ENCODE measurements at regions not wholly inside any gene's neighbourhood (a gene's known extent, or its start where the extent isn't known, plus 50 kb on each side); places are given as distances from the start of the nearest gene placed in this dataset.

DNA sequence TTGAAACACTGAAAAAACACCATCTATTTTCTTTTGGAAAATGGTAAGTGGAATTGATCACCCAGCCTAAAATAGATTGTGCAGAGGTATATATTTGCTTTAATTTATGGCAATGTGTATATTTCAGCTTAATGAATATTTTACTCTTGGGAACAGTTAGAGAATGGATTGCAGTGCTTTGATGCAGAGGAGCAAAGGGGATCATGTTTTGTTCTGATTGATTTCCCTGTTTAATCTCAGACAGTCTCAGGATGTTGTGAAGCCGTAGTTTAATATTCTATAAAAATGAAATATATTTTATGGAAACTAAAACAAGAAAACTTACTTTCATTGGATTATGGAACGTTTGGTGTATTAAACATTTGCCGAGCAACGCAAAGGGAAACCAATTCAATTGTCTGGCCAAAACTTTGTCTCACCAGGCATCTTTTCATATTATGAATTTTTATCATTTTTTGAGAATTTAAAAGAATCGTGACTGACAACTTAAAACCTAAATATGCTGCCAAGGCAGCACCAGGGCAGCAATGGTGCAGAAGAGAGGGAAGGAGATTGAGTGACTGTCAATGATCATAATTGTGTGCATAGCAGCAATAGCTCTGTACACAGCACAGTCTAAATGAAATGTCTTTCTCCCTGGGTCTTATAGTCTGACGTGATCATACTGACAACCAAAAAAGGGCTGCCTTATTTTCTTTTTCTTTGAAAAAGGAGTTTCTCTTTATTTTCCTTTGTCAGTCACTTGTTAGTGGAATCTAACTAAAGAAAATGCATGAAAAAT is 105.5 kb upstream of the EPHA7 start:
- peaks cover 0 to 1% (median 0%) of the 10 kb centered on the region in 5 experiments for H3K9me3 ChIP-seq (ENCODE audit: control extremely low read depth in 1 of 5, control insufficient read depth in 4 of 5, insufficient read depth in 2 of 5, low read depth in 1 of 5, low read length in 4 of 5)
- H3K36me3 ChIP-seq (ENCODE audit: control insufficient read depth in 4 of 4, insufficient read depth in 4 of 4, low read length in 3 of 4) = no peaks in the 10 kb centered on the region
- H3K4me1 ChIP-seq (ENCODE audit: control extremely low read depth in 1 of 4, control insufficient read depth in 4 of 4, insufficient read depth in 4 of 4, low read length in 3 of 4) = no peaks in the 10 kb centered on the region
- no CpG with 5 or more reads among the region's 6 CpGs for WGBS (ENCODE audit: insufficient coverage)
- H3K4me3 ChIP-seq (ENCODE audit: control insufficient read depth in 1 of 7, extremely low read depth in 1 of 7, insufficient read depth in 4 of 7, low read depth in 2 of 7, low read length in 6 of 7) = no peak overlapping the region
- H3K27me3 ChIP-seq (replicated peaks in 2 of 5; ENCODE audit: control insufficient read depth in 4 of 5, insufficient read depth in 5 of 5, low read length in 4 of 5) = no peaks in the 10 kb centered on the region
- POLR2A ChIA-PET = interaction anchor here (0.6 kb wide), 1 partner anchor 17 kb away, joined by 3 read pairs; no protein-coding TSS in a partner anchor
- no peak for DNase-seq
- CTCF ChIA-PET = no interaction called here
- no peak overlapping the region for H3K27ac ChIP-seq (ENCODE audit: insufficient read depth in 1 of 2, low read depth in 1 of 2, low read length in 2 of 2, poor library complexity in 1 of 2, severe bottlenecking in 2 of 2)

DNA sequence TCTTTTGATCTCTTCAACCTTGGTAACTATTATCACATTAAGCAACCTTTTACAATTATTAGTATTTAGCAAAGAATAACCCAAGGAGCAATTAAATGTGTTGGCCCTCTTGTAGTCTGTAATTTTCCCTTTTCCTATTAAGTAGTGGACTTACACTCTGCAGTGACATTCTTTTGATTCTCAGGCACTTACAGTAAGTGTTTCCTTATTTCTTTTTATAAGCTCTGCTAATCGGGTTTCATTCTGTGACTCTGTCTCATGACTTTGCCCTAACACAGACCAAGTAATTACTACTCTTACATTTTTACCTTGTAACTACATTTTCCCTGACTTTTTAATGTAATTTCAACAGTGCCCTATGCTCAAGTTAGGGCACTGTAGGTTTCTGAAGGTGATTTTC is 104.0 kb upstream of the EPHA7 start:
- Histone ChIP-seq H3K36me3 (ENCODE audit: control insufficient read depth in 4 of 4, insufficient read depth in 4 of 4, low read length in 3 of 4) (no peaks in the 10 kb centered on the region), H3K27me3 (replicated peaks in 2 of 5; ENCODE audit: control insufficient read depth in 4 of 5, insufficient read depth in 5 of 5, low read length in 4 of 5) (no peaks in the 10 kb centered on the region), H3K27ac (ENCODE audit: insufficient read depth in 1 of 2, low read depth in 1 of 2, low read length in 2 of 2, poor library complexity in 1 of 2, severe bottlenecking in 2 of 2) (no peak overlapping the region), H3K4me1 (ENCODE audit: control extremely low read depth in 1 of 4, control insufficient read depth in 4 of 4, insufficient read depth in 4 of 4, low read length in 3 of 4) (no peaks in the 10 kb centered on the region), H3K4me3 (ENCODE audit: control insufficient read depth in 1 of 7, extremely low read depth in 1 of 7, insufficient read depth in 4 of 7, low read depth in 2 of 7, low read length in 6 of 7) (no peak overlapping the region), H3K9me3 (ENCODE audit: control extremely low read depth in 1 of 5, control insufficient read depth in 4 of 5, insufficient read depth in 2 of 5, low read depth in 1 of 5, low read length in 4 of 5) (peaks cover 0 to under 1% (median 0%) of the 10 kb centered on the region in 5 experiments)
- no peak for DNase-seq
- POLR2A ChIA-PET = no interaction called here
- WGBS (ENCODE audit: insufficient coverage) = 83% methylated on average over 1 of the region's 1 CpG
- CTCF ChIA-PET = no interaction called here

DNA sequence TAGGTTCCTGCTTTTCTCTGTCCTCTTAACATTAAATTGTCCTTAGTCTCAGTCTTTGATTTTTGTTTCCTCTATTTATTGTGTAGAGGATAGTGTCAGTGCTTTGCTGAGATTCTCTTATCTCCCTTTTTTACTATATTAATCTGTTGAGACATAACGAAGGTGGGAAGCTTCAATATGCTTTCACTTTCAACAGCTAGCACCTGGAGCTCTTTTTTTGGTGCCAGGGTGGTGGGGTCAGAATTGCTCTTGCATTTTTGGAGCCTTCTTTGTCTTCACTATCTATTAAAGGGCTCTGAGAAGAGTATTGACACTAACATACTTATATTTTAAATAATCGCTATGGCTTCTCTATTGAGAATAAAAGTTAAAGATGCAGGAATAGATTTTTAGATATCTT is 97.1 kb upstream of the EPHA7 start:
- Histone ChIP-seq H3K36me3 (ENCODE audit: control insufficient read depth in 4 of 4, insufficient read depth in 4 of 4, low read length in 3 of 4) (no peaks in the 10 kb centered on the region), H3K27ac (ENCODE audit: insufficient read depth in 1 of 2, low read depth in 1 of 2, low read length in 2 of 2, poor library complexity in 1 of 2, severe bottlenecking in 2 of 2) (no peak overlapping the region), H3K27me3 (replicated peaks in 2 of 5; ENCODE audit: control insufficient read depth in 4 of 5, insufficient read depth in 5 of 5, low read length in 4 of 5) (no peaks in the 10 kb centered on the region), H3K4me3 (ENCODE audit: control insufficient read depth in 1 of 7, extremely low read depth in 1 of 7, insufficient read depth in 4 of 7, low read depth in 2 of 7, low read length in 6 of 7) (no peak overlapping the region), H3K9me3 (ENCODE audit: control extremely low read depth in 1 of 5, control insufficient read depth in 4 of 5, insufficient read depth in 2 of 5, low read depth in 1 of 5, low read length in 4 of 5) (no peaks in the 10 kb centered on the region), H3K4me1 (ENCODE audit: control extremely low read depth in 1 of 4, control insufficient read depth in 4 of 4, insufficient read depth in 4 of 4, low read length in 3 of 4) (no peaks in the 10 kb centered on the region)
- no peak for DNase-seq
- POLR2A ChIA-PET = no interaction called here
- CTCF ChIA-PET = no interaction called here
- WGBS (ENCODE audit: insufficient coverage) = no CpG with 5 or more reads among the region's 2 CpGs

DNA sequence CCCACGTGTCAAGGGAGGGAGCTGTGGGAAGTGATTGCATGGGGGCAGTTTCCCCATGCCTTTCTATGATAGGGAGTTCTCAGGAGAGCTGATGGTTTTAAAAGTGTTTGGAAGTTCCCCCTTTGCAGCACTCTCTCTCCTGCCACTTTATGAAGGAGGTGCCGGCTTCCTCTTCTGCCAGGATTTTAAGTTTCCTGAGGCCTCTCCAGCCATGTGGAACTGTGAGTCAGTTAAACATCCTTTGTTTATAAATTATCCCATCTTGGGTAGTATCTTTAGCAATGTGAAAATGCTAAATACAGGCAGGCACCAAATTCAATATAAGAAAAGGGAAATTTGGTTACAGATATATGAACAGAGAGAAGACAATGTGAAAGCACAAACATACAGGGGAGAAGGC is 96.4 kb upstream of the EPHA7 start:
- Histone ChIP-seq H3K4me1 (ENCODE audit: control extremely low read depth in 1 of 4, control insufficient read depth in 4 of 4, insufficient read depth in 4 of 4, low read length in 3 of 4) (no peaks in the 10 kb centered on the region), H3K4me3 (ENCODE audit: control insufficient read depth in 1 of 7, extremely low read depth in 1 of 7, insufficient read depth in 4 of 7, low read depth in 2 of 7, low read length in 6 of 7) (no peak overlapping the region), H3K27me3 (replicated peaks in 2 of 5; ENCODE audit: control insufficient read depth in 4 of 5, insufficient read depth in 5 of 5, low read length in 4 of 5) (no peaks in the 10 kb centered on the region), H3K36me3 (ENCODE audit: control insufficient read depth in 4 of 4, insufficient read depth in 4 of 4, low read length in 3 of 4) (no peaks in the 10 kb centered on the region), H3K9me3 (ENCODE audit: control extremely low read depth in 1 of 5, control insufficient read depth in 4 of 5, insufficient read depth in 2 of 5, low read depth in 1 of 5, low read length in 4 of 5) (no peaks in the 10 kb centered on the region), H3K27ac (ENCODE audit: insufficient read depth in 1 of 2, low read depth in 1 of 2, low read length in 2 of 2, poor library complexity in 1 of 2, severe bottlenecking in 2 of 2) (no peak overlapping the region)
- no CpG with 5 or more reads among the region's 2 CpGs for WGBS (ENCODE audit: insufficient coverage)
- ChIA-PET POLR2A (no interaction called here), CTCF (no interaction called here)
- no peak for DNase-seq

DNA sequence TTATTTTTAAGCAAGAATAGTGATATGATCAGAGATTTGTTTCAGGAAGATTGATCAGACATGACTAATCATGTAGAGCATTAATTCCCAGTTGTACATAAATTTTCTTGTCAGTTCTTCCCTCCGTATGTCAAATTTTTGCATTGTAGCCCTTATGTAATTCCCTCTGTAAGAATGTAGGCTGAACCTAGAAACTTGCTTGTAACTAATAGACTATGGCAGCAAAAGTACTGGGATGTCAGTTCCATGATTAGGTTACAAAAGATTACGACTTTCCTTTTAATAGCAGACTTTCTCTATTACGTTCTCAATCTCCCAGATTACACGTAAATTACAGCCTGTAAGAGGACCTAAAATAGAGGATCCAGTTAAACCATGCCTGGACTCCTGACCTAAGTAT is 79.4 kb upstream of the EPHA7 start:
- peaks cover 0 to 2% (median 0%) of the 10 kb centered on the region in 5 experiments for H3K9me3 ChIP-seq (ENCODE audit: control extremely low read depth in 1 of 5, control insufficient read depth in 4 of 5, insufficient read depth in 2 of 5, low read depth in 1 of 5, low read length in 4 of 5)
- no peak for DNase-seq
- POLR2A ChIA-PET = no interaction called here
- no peak overlapping the region for H3K27ac ChIP-seq (ENCODE audit: insufficient read depth in 1 of 2, low read depth in 1 of 2, low read length in 2 of 2, poor library complexity in 1 of 2, severe bottlenecking in 2 of 2)
- no peaks in the 10 kb centered on the region for H3K4me1 ChIP-seq (ENCODE audit: control extremely low read depth in 1 of 4, control insufficient read depth in 4 of 4, insufficient read depth in 4 of 4, low read length in 3 of 4)
- H3K27me3 ChIP-seq (replicated peaks in 2 of 5; ENCODE audit: control insufficient read depth in 4 of 5, insufficient read depth in 5 of 5, low read length in 4 of 5) = no peaks in the 10 kb centered on the region
- no peak overlapping the region for H3K4me3 ChIP-seq (ENCODE audit: control insufficient read depth in 1 of 7, extremely low read depth in 1 of 7, insufficient read depth in 4 of 7, low read depth in 2 of 7, low read length in 6 of 7)
- CTCF ChIA-PET = no interaction called here
- H3K36me3 ChIP-seq (ENCODE audit: control insufficient read depth in 4 of 4, insufficient read depth in 4 of 4, low read length in 3 of 4) = no peaks in the 10 kb centered on the region
- WGBS (ENCODE audit: insufficient coverage) = 100% methylated on average over 2 of the region's 4 CpGs

DNA sequence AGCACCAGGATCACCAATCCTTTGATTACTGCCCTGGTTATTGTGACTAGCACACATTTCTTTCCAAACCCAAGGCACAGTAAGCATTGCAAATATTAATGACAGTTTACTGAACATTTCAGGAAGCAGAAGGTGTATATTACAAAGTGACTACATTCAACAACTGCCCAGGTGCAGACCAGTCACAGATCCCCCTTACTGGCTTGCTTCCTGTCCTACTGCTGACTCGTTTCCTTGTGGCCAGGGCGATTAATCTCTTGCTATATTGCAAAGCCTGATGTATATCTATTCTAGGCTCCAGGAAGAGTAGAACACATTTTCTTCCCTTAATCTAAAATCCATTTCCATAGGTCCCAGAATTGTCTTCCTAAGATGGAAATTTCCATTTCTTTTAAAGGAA is 77.2 kb upstream of the EPHA7 start:
- WGBS (ENCODE audit: insufficient coverage) = 18% methylated on average over 2 of the region's 2 CpGs
- Histone ChIP-seq H3K9me3 (ENCODE audit: control extremely low read depth in 1 of 5, control insufficient read depth in 4 of 5, insufficient read depth in 2 of 5, low read depth in 1 of 5, low read length in 4 of 5) (peaks cover 0 to 2% (median 0%) of the 10 kb centered on the region in 5 experiments), H3K36me3 (ENCODE audit: control insufficient read depth in 4 of 4, insufficient read depth in 4 of 4, low read length in 3 of 4) (no peaks in the 10 kb centered on the region), H3K4me3 (ENCODE audit: control insufficient read depth in 1 of 7, extremely low read depth in 1 of 7, insufficient read depth in 4 of 7, low read depth in 2 of 7, low read length in 6 of 7) (no peak overlapping the region), H3K27me3 (replicated peaks in 2 of 5; ENCODE audit: control insufficient read depth in 4 of 5, insufficient read depth in 5 of 5, low read length in 4 of 5) (no peaks in the 10 kb centered on the region), H3K4me1 (ENCODE audit: control extremely low read depth in 1 of 4, control insufficient read depth in 4 of 4, insufficient read depth in 4 of 4, low read length in 3 of 4) (no peaks in the 10 kb centered on the region), H3K27ac (ENCODE audit: insufficient read depth in 1 of 2, low read depth in 1 of 2, low read length in 2 of 2, poor library complexity in 1 of 2, severe bottlenecking in 2 of 2) (no peak overlapping the region)
- ChIA-PET CTCF (no interaction called here), POLR2A (no interaction called here)
- DNase-seq = no peak

DNA sequence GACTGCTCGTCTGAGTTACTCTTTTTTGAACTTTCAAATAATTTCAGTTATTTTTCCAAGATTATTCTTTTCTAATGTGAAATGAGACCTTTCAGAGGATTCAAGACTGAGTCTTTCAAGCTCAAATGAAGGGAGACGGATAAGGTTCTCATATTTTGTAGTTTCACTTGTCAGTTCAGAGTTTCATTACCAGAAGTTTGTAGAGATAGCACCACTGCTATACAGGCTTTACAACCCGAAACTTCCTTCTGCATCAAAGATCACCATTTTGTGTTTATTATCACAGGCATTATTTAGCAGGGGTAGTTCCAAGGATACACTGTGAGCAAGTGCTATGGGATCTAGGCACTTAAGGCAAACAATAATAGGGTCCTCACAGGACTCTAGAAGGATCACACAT is 74.7 kb upstream of the EPHA7 start:
- no peaks in the 10 kb centered on the region for H3K4me1 ChIP-seq (ENCODE audit: control extremely low read depth in 1 of 4, control insufficient read depth in 4 of 4, insufficient read depth in 4 of 4, low read length in 3 of 4)
- H3K9me3 ChIP-seq (ENCODE audit: control extremely low read depth in 1 of 5, control insufficient read depth in 4 of 5, insufficient read depth in 2 of 5, low read depth in 1 of 5, low read length in 4 of 5) = peaks cover 0 to 2% (median 0%) of the 10 kb centered on the region in 5 experiments
- no peak overlapping the region for H3K27ac ChIP-seq (ENCODE audit: insufficient read depth in 1 of 2, low read depth in 1 of 2, low read length in 2 of 2, poor library complexity in 1 of 2, severe bottlenecking in 2 of 2)
- no peak for DNase-seq
- H3K4me3 ChIP-seq (ENCODE audit: control insufficient read depth in 1 of 7, extremely low read depth in 1 of 7, insufficient read depth in 4 of 7, low read depth in 2 of 7, low read length in 6 of 7) = no peak overlapping the region
- POLR2A ChIA-PET = no interaction called here
- H3K27me3 ChIP-seq (replicated peaks in 2 of 5; ENCODE audit: control insufficient read depth in 4 of 5, insufficient read depth in 5 of 5, low read length in 4 of 5) = no peaks in the 10 kb centered on the region
- CTCF ChIA-PET = no interaction called here
- H3K36me3 ChIP-seq (ENCODE audit: control insufficient read depth in 4 of 4, insufficient read depth in 4 of 4, low read length in 3 of 4) = no peaks in the 10 kb centered on the region
- no CpG with 5 or more reads among the region's 3 CpGs for WGBS (ENCODE audit: insufficient coverage)

Data from common myeloid progenitor, CD34-positive (primary cell).